GM18867 (cell line): ENCODE measurements at regions not wholly inside any gene's neighbourhood (a gene's known extent, or its start where the extent isn't known, plus 50 kb on each side); places are given as distances from the start of the nearest gene placed in this dataset.

ENCODE experiments used
- ATAC-seq: cut with Tn5 transposase; IDR thresholded peaks from one replicate; pipeline ENCODE4 v1.9.1; 2021; ENCODE audit warnings: mild to moderate bottlenecking, moderate library complexity; ENCODE audit not compliant: unreplicated experiment

GRCh38 chr5:35367526-35367925 is 137.2 kb upstream of the PRLR start:
- ATAC-seq: no peak

GRCh38 chr5:35365758-35366157 is 135.5 kb upstream of the PRLR start:
- ATAC-seq: no peak

GRCh38 chr5:35364350-35364749 is 134.1 kb upstream of the PRLR start:
- no peak for ATAC-seq

GRCh38 chr5:35363387-35363965 is 133.2 kb upstream of the PRLR start:
- no peak for ATAC-seq

GRCh38 chr5:35362772-35363171 is 132.5 kb upstream of the PRLR start:
- ATAC-seq: no peak

- no peak for ATAC-seq
Observed at GRCh38 chr5:35360671-35361070, 130.4 kb upstream of the PRLR start.

- ATAC-seq: no peak
Observed at GRCh38 chr5:35359859-35360258, 129.6 kb upstream of the PRLR start.

GRCh38 chr5:35357973-35358372 is 127.7 kb upstream of the PRLR start:
- no peak for ATAC-seq

- no peak for ATAC-seq
Observed at GRCh38 chr5:35356725-35357124, 126.4 kb upstream of the PRLR start.

- ATAC-seq: no peak
Observed at GRCh38 chr5:35354751-35355150, 124.5 kb upstream of the PRLR start.

GRCh38 chr5:35345222-35345621 is 114.9 kb upstream of the PRLR start:
- no peak for ATAC-seq

- no peak for ATAC-seq
Observed at GRCh38 chr5:35342664-35343063, 112.4 kb upstream of the PRLR start.

GRCh38 chr5:35341189-35341588 is 110.9 kb upstream of the PRLR start:
- peak; percentile 73 for ATAC-seq

- ATAC-seq: no peak
Observed at GRCh38 chr5:35339616-35340100, 109.4 kb upstream of the PRLR start.

- ATAC-seq: no peak
Observed at GRCh38 chr5:35339006-35339405, 108.7 kb upstream of the PRLR start.

GRCh38 chr5:35338157-35338453 is 107.8 kb upstream of the PRLR start:
- ATAC-seq: no peak

- no peak for ATAC-seq
Observed at GRCh38 chr5:35337340-35338156, 107.3 kb upstream of the PRLR start.

- no peak for ATAC-seq
Observed at GRCh38 chr5:35336230-35336629, 105.9 kb upstream of the PRLR start.

GRCh38 chr5:35335752-35336151 is 105.5 kb upstream of the PRLR start:
- ATAC-seq: no peak

GRCh38 chr5:35333366-35333765 is 103.1 kb upstream of the PRLR start:
- ATAC-seq: no peak

GRCh38 chr5:35331956-35332950 is 102.0 kb upstream of the PRLR start:
- ATAC-seq: no peak
